SK-N-DZ (cell line): ENCODE measurements at regions not wholly inside any gene's neighbourhood (a gene's known extent, or its start where the extent isn't known, plus 50 kb on each side); places are given as distances from the start of the nearest gene placed in this dataset.

Source experiments
- DNase-seq: peaks from one replicate; pipeline ENCODE4 v3.0.0-alpha.2; 2015; ENCODE audit warnings: low spot score

GRCh38 chr2:126748188-126748760 lies 92.3 kb downstream of the GYPC start:
- DNase-seq: no peak

- DNase-seq: no peak
These were observed 93.1 kb downstream of the GYPC start for GRCh38 chr2:126748929-126749518.

DNA sequence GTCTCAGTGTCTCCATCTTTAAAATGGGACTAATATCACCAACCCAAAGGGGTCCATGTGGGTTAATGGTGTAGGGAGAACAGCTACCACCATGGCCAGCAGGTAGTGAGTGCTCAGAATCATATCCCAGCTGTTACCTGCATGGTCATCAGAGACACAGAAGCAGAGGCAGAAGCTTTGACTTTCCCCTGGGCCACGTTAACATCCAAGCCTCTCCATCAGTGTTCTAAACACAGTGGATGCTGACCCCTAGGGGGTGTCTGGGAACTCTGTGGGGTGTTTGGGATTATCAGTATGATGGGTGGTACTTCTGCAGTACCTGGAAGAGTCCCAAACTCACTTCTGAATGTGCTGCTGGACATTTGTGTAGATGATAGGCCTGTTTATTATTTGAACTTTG lies 93.6 kb downstream of the GYPC start:
- DNase-seq: no peak

DNA sequence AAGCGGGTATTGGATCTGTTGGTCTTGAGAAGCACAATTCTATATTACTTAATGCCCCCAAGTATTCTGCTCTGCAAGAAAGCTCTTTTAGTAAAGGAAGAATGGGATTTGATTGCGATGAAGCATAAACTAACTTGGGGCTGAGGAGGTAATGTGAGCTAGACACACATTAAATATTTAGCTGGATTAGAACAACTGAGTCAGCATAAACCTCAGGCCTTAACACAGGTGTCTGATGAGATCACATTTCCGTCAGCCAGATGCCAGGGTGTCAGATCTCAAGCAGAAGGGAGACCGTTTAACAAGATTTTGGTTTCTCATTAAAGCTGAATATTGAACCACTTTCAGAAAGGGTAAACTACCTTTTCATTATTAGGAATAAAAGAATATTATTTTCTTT lies 94.5 kb downstream of the GYPC start:
- DNase-seq: no peak

DNA sequence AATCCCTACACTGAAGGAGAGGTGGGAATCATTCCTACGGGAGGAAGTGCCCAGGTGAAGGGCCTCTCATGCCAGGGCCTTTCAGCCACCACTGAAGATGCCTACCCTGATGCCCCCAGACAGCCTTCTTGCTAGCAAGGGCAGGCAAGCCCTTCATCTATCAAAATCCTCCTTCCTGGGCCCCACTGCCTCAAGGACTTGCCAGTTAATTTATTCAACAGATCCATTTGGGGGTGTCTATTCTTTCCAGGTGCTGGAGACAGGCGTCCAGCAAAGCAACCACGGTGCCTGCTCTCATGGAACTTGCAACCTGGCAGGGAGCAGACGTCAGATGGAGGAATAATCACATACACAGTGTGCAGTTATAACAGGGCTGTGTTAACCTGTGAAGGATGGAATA lies 95.5 kb downstream of the GYPC start:
- no peak for DNase-seq

DNA sequence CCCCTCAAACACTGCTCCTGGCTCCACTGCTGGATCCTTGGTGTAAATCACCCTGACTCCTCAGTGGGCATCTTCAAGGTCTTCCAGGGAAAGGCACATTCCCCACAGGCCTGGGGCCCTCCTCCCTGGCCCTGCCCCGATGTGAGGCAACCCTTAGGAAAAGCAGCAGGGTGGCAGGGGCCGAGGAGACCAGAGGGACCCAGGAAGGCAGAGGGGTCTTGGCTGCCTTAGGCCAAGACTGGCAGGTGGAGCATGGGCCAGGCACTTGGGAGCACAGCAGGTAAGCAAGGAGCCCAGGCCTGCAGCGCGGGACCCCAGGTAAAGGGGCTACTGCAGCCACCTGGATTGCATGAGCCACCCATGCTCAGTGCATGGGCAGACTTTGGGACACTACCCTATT lies 96.9 kb downstream of the GYPC start:
- no peak for DNase-seq

GRCh38 chr2:126753501-126754212 lies 97.7 kb downstream of the GYPC start:
- DNase-seq: no peak

DNA sequence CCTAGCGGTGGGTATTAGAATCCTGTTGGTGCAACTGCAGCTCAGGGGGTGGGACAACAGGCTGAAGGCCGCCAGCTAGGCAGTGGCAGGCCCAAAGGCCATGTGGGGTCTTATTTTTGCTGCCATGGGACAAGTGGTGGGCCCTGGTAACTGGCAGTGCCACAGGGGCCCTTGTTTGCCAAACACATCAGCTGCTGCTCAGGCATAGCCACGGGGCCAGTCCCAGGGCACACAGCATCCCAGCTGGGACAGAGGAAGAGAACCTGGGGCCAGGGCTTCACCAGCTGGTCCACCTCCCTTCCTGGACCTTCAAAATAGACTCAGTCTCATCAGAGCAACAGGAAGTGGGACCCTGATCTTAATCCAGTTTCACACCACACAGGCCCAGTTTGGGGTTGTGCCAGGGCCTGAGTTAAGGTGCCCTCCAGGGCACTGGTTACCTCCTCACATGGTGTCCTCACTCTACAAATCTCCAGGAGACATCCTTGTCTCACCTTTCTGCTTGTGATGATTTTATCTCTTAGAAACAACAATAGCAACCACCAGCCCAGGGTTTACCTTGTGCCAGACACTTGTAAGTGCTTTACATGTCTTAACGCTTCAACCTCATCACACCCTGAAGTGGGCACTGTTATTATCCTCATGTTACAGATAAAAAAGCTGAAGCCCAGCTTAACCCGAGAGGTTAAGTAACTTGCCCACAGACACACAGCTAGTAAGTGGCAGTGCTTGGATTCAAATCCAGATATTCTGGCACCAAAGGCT lies 98.5 kb downstream of the GYPC start:
- DNase-seq: no peak

DNA sequence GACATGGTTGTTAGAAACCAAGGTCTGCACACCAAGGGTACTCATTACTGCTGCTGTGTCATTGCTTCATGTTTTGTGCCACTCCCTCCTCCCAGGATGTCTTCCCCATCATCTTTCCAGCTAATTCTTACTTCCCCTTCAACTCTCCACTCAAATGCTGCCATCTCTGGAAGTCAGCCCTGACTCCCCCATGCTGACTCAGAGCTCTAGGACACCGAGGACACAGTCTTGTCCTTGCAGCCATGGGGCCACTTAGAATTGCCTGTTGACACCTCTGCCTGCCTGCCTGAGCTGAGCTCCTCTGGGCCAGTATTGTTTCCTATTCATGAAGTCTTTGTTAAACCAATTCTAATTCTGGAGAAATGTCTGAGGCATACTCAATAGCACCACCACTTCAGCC lies 100.2 kb downstream of the GYPC start:
- DNase-seq: no peak

- no peak for DNase-seq
These were observed 105.5 kb downstream of the GYPC start for GRCh38 chr2:126761256-126761980.

GRCh38 chr2:126761981-126762878 lies 106.3 kb downstream of the GYPC start:
- DNase-seq: no peak

GRCh38 chr2:126764686-126765265 lies 108.8 kb downstream of the GYPC start:
- DNase-seq: no peak

GRCh38 chr2:126765395-126765794 lies 109.4 kb downstream of the GYPC start:
- no peak for DNase-seq

GRCh38 chr2:126766295-126766968 lies 110.5 kb downstream of the GYPC start:
- DNase-seq: no peak

GRCh38 chr2:126766969-126767296 lies 111.0 kb downstream of the GYPC start:
- no peak for DNase-seq

DNA sequence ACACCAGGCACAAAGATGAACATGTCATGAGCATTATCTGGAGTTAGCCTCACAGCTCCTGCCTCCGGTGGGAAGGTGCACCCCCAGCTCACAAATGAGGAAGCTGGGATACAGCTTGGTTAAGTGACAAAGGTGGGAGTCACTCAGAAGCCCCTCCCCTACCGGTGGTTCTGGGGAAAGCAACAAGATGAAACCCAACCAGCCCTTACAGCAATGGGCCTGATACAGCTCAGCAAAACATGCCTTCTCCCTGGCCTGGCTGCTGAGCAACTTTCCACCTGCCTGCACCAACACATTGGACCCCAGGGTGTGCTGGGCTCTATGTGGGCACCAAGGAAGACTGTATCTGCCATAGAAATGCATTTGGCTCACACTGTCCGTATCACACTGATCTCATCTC lies 113.2 kb downstream of the GYPC start:
- DNase-seq: no peak

DNA sequence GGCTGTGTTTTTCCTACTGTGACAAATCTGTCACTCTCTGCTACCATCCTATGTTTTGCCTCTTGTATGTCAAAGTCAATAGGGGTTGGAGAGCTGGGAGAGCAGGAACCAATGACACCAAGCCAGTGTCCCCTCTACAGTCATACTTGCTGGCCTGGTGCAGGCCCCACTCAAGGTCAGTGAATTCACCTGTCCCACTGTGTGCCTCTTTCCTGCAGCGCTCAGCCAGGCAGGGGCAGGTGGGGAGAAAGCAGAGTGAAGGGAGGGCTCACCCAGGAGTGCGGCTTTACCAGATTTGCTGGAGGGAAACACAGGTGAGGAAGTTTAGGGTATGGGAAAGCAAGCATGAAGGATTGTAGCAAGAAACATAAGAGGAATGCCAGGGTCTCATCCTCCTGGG lies 114.5 kb downstream of the GYPC start:
- no peak for DNase-seq

DNA sequence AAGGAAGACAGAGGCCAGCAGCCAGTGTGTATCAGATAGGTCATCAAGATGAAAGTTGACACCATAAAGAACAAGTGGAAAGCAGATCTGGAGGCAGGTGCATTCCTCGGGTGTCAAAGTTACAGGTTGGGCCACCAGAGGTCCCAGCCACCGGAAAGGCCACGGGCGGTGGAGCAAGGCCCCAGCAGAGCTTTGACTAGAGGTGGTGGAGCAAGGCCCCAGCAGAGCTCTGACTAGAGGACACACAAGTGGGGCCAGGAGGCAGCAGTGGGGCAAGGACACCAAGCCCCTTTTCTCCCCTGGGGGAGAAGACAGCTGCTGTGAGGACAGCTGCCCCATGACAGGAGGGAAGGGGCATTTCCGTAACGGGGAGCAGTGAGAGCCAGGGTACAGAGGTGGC lies 115.1 kb downstream of the GYPC start:
- no peak for DNase-seq

- DNase-seq: no peak
These were observed 115.7 kb downstream of the GYPC start for GRCh38 chr2:126771501-126772195.
